WTC11 (cell line): ENCODE measurements at regions not wholly inside any gene's neighbourhood (a gene's known extent, or its start where the extent isn't known, plus 50 kb on each side); places are given as distances from the start of the nearest gene placed in this dataset.

Source experiments
- ATAC-seq: fragments of 200-7000 bp; cut with Tn5 transposase; 2 replicates; pipeline ENCODE4 v1.10.0; 2021; ENCODE audit warnings: mild to moderate bottlenecking, moderate library complexity
- CTCF ChIA-PET: fragments of 300-600 bp; sonication (Branson Sonifier 250); formaldehyde crosslinking; loops from one replicate; lab custom pipeline; 2021; ENCODE audit warnings: antibody characterized with exemption; lab: Charles Lee
- POLR2A ChIA-PET: fragments of 350-600 bp; sonication (Branson Sonifier 250); formaldehyde crosslinking; loops from one replicate; lab custom pipeline; 2021; ENCODE audit warnings: antibody characterized with exemption; lab: Charles Lee
- DNase-seq: peaks from one replicate; pipeline ENCODE4 v3.0.0; 2021; ENCODE audit warnings: low spot score
- H3K27ac Mint-ChIP-seq: 2 replicates; pipeline ENCODE4 v1.8.0; 2021; ENCODE audit warnings: mixed read lengths
- H3K27me3 Mint-ChIP-seq: 2 replicates; pipeline ENCODE4 v1.8.0; 2021; ENCODE audit warnings: low read depth, mild to moderate bottlenecking, moderate library complexity, mixed read lengths
- H3K36me3 Mint-ChIP-seq: 2 replicates; pipeline ENCODE4 v1.8.0; 2021; ENCODE audit warnings: mixed read lengths
- H3K4me1 Mint-ChIP-seq: 2 replicates; pipeline ENCODE4 v1.8.0; 2022; ENCODE audit warnings: mixed read lengths
- H3K4me3 Mint-ChIP-seq: 2 replicates; pipeline ENCODE4 v1.8.0; 2021; ENCODE audit warnings: mild to moderate bottlenecking, moderate library complexity, mixed read lengths
- H3K9me3 Mint-ChIP-seq: 2 replicates; pipeline ENCODE4 v1.8.0; 2021; ENCODE audit warnings: mixed read lengths
- CBFB ChIP-seq: sonication (generic); formaldehyde crosslinking; IDR thresholded peaks from 2 replicates; pipeline ENCODE4 v1.8.1; 2022; ENCODE audit warnings: mild to moderate bottlenecking, low read depth, missing genetic modification reagents
- CDX4 ChIP-seq: fragments of 250-450 bp; sonication (Bioruptor Pico); IDR thresholded peaks from 2 replicates; pipeline ENCODE4 v1.9.0; 2021; ENCODE audit warnings: moderate library complexity, mild to moderate bottlenecking, inconsistent platforms, borderline replicate concordance
- E2F5 ChIP-seq: sonication (generic); formaldehyde crosslinking; IDR thresholded peaks from 2 replicates; pipeline ENCODE4 v1.8.1; 2022; ENCODE audit warnings: mild to moderate bottlenecking, moderate library complexity, missing genetic modification reagents
- ELF4 ChIP-seq: sonication (generic); formaldehyde crosslinking; IDR thresholded peaks from 2 replicates; pipeline ENCODE4 v1.8.1; 2022; ENCODE audit warnings: low read depth, mild to moderate bottlenecking, moderate library complexity, missing genetic modification reagents
- ERG ChIP-seq: fragments of 250-450 bp; sonication (Bioruptor Pico); IDR thresholded peaks from 2 replicates; pipeline ENCODE4 v1.8.0; 2021; ENCODE audit warnings: mild to moderate bottlenecking
- FOXK1 ChIP-seq: sonication (generic); formaldehyde crosslinking; IDR thresholded peaks from 2 replicates; pipeline ENCODE4 v1.8.0; 2022; ENCODE audit warnings: mild to moderate bottlenecking, moderate library complexity, missing genetic modification reagents
- MLX ChIP-seq: sonication (generic); formaldehyde crosslinking; IDR thresholded peaks from 2 replicates; pipeline ENCODE4 v1.8.1; 2023; ENCODE audit warnings: mild to moderate bottlenecking, missing genetic modification reagents, moderate library complexity
- NR1H2 ChIP-seq: sonication (generic); formaldehyde crosslinking; IDR thresholded peaks from 2 replicates; pipeline ENCODE4 v1.9.0; 2021; ENCODE audit warnings: mild to moderate bottlenecking, moderate library complexity, missing genetic modification reagents
- OVOL2 ChIP-seq: fragments of 250-450 bp; sonication (Bioruptor Pico); IDR thresholded peaks from 2 replicates; pipeline ENCODE4 v1.9.0; 2021; ENCODE audit warnings: mild to moderate bottlenecking, borderline replicate concordance
- SMAD3 ChIP-seq: sonication (generic); formaldehyde crosslinking; IDR thresholded peaks from 2 replicates; pipeline ENCODE4 v1.8.0; 2022; ENCODE audit warnings: missing genetic modification reagents, mild to moderate bottlenecking, borderline replicate concordance
- SOX15 ChIP-seq: fragments of 250-450 bp; sonication (Bioruptor Pico); IDR thresholded peaks from 2 replicates; pipeline ENCODE4 v1.9.0; 2021; ENCODE audit warnings: mild to moderate bottlenecking
- TCF7 ChIP-seq: sonication (generic); formaldehyde crosslinking; IDR thresholded peaks from 2 replicates; pipeline ENCODE4 v1.8.0; 2022; ENCODE audit warnings: mild to moderate bottlenecking, low read depth, missing genetic modification reagents, moderate library complexity
- TEAD1 ChIP-seq: sonication (generic); formaldehyde crosslinking; IDR thresholded peaks from 2 replicates; pipeline ENCODE4 v1.8.0; 2022; ENCODE audit warnings: mild to moderate bottlenecking, missing genetic modification reagents
- ZNF219 ChIP-seq: sonication (generic); formaldehyde crosslinking; IDR thresholded peaks from 2 replicates; pipeline ENCODE4 v1.8.0; 2023; ENCODE audit warnings: missing genetic modification reagents, mild to moderate bottlenecking, borderline replicate concordance
- ZNF232 ChIP-seq: sonication (generic); formaldehyde crosslinking; IDR thresholded peaks from 2 replicates; pipeline ENCODE4 v1.8.0; 2022; ENCODE audit warnings: mild to moderate bottlenecking, missing genetic modification reagents
- ZNF263 ChIP-seq: sonication (generic); formaldehyde crosslinking; IDR thresholded peaks from 2 replicates; pipeline ENCODE4 v1.8.1; 2022; ENCODE audit warnings: low read depth, mild to moderate bottlenecking, moderate library complexity, missing genetic modification reagents
- ZNF317 ChIP-seq: sonication (generic); formaldehyde crosslinking; IDR thresholded peaks from 2 replicates; pipeline ENCODE4 v1.8.1; 2023; ENCODE audit warnings: low read depth, mild to moderate bottlenecking, moderate library complexity, missing genetic modification reagents, borderline replicate concordance
- ZNF425 ChIP-seq: fragments of 250-450 bp; sonication (Bioruptor Pico); conservative IDR thresholded peaks from 2 replicates; pipeline ENCODE4 v1.9.0; 2021; ENCODE audit warnings: mild to moderate bottlenecking
- ZNF512 ChIP-seq: sonication (generic); formaldehyde crosslinking; IDR thresholded peaks from 2 replicates; pipeline ENCODE4 v1.8.1; 2022; ENCODE audit warnings: missing genetic modification reagents, borderline replicate concordance

- Mint-ChIP-seq H3K4me1 (peaks cover 48% of the 10 kb centered on the region), H3K27me3 (no peaks in the 10 kb centered on the region), H3K27ac (no peak overlapping the region), H3K4me3 (no peak overlapping the region), H3K9me3 (no peaks in the 10 kb centered on the region), H3K36me3 (no peaks in the 10 kb centered on the region)
- ATAC-seq: no peak
- ChIA-PET CTCF (no interaction called here), POLR2A (no interaction called here)
- TF ChIP-seq TCF7 (CRISPR knock-in tag): no peak
- no peak for TF ChIP-seq SOX15
- TF ChIP-seq CDX4: no peak
- TF ChIP-seq TEAD1 (CRISPR knock-in tag): no peak
- TF ChIP-seq ZNF512: no peak
- no peak for TF ChIP-seq MLX (CRISPR knock-in tag)
- TF ChIP-seq CBFB (CRISPR knock-in tag): no peak
- TF ChIP-seq SMAD3 (CRISPR knock-in tag): no peak
- TF ChIP-seq ZNF425: no peak
- TF ChIP-seq FOXK1 (CRISPR knock-in tag): no peak
- no peak for TF ChIP-seq E2F5
- TF ChIP-seq NR1H2 (CRISPR knock-in tag): no peak
- no peak for TF ChIP-seq ZNF317 (CRISPR knock-in tag)
- DNase-seq: no peak
Measured at GRCh38 chr6:87793315-87793714, 91.3 kb upstream of the AKIRIN2 start.

GRCh38 chr6:87791982-87792381 lies 89.9 kb upstream of the AKIRIN2 start:
- no peak overlapping the region for H3K27ac Mint-ChIP-seq
- no peak overlapping the region for H3K4me3 Mint-ChIP-seq
- no peak for TF ChIP-seq OVOL2 (CRISPR knock-in tag)
- TF ChIP-seq ELF4 (CRISPR knock-in tag): no peak
- TF ChIP-seq ZNF232: no peak
- no peak for TF ChIP-seq ZNF219 (CRISPR knock-in tag)
- no peak for TF ChIP-seq ZNF263 (CRISPR knock-in tag)
- no peak for TF ChIP-seq ERG
- H3K9me3 Mint-ChIP-seq: no peaks in the 10 kb centered on the region
- ChIA-PET POLR2A (interaction anchor here (0.7 kb wide), 1 partner anchor 77 kb away, joined by 4 read pairs; no protein-coding TSS in a partner anchor), CTCF (no interaction called here)
- no peaks in the 10 kb centered on the region for H3K36me3 Mint-ChIP-seq
- DNase-seq: no peak
- H3K27me3 Mint-ChIP-seq: no peaks in the 10 kb centered on the region
- peaks cover 47% of the 10 kb centered on the region for H3K4me1 Mint-ChIP-seq
- ATAC-seq: no peak
